HG03060 (cell line): ENCODE measurements at regions not wholly inside any gene's neighbourhood (a gene's known extent, or its start where the extent isn't known, plus 50 kb on each side); places are given as distances from the start of the nearest gene placed in this dataset.
"Not testable (repeated sequence)": the region's sequence is repeated elsewhere in the genome, so short reads cannot be mapped to it uniquely, and the experiment has no call there.

Experiments
- ATAC-seq: cut with Tn5 transposase; IDR thresholded peaks from one replicate; pipeline ENCODE4 v1.9.1; 2021; ENCODE audit warnings: low read depth, moderate number of reproducible peaks; ENCODE audit not compliant: unreplicated experiment

- ATAC-seq: no peak
Measured at GRCh38 chr10:63773106-63773505, 251.9 kb downstream of the REEP3 start.

DNA sequence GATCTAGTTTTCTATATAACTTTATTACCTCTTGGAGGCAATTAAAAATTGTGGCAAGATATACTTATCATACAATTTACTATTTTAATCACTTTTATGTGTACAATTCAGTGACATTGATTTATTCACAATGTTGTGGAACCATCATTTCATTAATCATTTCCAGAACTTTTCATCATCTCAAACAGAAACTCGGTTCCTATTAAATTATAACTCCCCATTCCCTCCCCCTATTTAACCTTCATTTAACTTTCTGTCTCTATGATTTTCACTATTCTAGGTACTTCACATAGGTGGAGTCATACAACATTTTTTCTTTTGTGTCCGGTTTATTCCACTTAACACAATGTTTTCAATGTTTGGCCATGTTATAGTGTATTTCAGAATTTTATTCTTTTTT lies 252.8 kb downstream of the REEP3 start:
- ATAC-seq: no peak

GRCh38 chr10:63780101-63780500 lies 258.9 kb downstream of the REEP3 start:
- no peak for ATAC-seq

GRCh38 chr10:63781226-63781625 lies 260.0 kb downstream of the REEP3 start:
- no peak for ATAC-seq

DNA sequence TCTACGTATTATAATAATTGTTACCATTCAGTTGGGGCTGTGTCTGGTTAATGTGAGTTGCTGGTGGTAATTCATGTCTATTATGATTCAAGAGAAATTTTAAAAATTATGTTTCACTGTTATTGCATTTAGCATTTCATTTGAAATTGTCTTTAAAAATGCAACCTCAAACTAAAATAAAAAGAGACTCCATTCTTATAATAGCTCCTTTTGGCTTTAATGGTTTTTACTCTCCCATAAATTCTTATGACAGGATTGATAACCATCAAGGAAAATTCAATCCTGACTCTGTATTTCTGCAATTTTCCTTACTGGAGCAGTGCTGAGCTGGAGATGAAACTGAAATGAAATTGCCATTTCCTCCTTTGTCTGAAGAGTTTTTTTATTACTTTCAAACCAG lies 262.7 kb downstream of the REEP3 start:
- ATAC-seq: no peak

DNA sequence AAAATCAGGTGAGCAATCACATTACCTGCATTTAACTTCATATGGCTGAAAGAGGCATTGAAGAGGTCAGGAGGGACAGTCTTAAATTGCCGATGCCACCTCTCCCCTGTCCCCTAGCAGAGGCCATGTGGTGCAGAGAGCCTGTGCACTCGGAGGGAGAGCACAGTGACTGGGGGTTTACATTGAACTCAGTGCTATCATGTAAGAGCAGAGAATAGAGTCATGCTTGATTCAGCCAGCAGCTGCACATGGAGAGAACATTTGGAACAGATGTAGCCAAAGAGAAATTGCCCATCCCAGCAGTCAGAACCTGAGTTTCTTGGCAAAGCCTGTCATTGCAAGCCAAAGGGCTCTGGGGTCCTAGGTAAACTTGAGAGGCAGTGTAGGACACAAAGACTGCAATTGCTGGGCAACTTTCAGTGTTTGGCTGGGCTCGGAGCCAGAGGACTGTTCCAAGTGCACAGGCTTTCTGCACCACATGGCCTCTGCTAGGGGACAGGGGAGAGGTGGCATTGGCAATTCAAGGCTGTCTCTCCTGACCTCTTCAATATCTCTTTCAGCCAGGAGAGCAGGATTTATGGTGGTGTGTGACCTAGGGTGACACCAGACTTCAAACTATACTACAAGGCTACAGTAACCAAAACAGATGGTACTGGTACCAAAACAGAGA lies 267.1 kb downstream of the REEP3 start:
- no peak for ATAC-seq

- ATAC-seq: no peak
Measured at GRCh38 chr10:63795094-63795860, 274.1 kb downstream of the REEP3 start.

GRCh38 chr10:63798599-63799498 lies 277.6 kb downstream of the REEP3 start:
- ATAC-seq: no peak

GRCh38 chr10:63799521-63800300 lies 278.5 kb downstream of the REEP3 start:
- ATAC-seq: no peak

DNA sequence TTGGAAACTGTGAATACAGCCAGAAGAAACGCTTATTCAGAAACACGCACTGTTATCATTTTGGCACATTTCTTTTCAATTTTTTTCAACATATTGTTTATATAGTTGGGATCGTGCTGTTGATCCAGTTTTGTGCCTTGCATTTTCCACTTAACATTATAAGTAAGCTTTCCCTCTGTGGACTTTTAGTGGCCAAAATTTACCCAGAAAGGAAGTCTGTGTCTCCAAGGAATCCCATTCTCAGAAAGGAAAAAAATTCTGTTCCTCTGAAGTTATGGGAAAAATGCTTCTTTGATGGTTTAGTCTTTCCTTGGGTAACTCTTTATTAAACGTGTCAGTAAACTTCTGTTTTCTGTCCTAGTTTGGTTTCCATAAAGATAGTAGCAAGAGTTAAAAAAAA lies 280.0 kb downstream of the REEP3 start:
- no peak for ATAC-seq

- no peak for ATAC-seq
Measured at GRCh38 chr10:63806330-63806729, 285.1 kb downstream of the REEP3 start.

DNA sequence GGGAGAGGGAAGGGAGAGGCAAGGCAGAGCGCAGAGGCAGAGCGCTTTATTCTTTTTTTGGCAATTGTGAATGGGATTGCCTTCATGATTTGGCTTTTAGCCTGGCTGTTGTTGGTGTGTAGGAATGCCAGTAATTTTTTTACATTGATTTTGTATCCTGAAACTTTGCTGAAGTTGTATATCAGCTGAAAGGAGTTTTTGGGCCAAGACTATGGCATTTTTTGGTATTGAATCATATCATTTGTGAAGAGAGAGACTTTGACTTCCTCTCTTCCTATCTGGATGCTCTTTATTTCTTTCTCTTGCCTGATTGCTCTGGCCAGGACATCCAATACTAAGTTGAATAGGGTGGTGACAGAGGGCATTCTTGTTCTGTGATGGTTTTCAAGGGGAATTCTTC lies 291.3 kb downstream of the REEP3 start:
- no peak for ATAC-seq

DNA sequence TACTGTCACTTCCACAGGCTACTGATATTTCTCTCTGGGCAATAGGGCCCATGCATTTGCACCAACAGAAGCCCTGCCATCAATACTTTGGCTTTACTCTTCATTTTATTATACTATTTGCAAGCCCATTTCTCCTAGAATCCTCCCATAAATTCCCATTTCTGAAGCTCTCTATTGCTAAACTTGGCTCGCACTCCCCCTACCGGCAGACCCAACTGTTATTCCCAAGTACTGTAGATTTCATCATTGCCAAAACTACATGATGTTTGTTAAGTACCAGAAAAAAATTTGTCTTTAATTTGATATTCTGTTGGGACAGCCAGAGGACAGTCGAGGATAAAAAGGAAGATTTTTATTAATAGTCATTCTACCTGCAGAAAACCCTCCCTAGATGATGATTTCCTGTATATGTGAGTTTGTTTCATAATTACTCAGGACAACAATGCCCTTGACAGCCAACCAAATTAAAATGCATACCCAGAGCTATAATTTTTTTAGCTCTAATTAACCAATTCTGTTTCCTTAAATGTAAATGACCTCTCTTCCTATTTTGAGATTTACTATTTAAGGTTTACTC lies 298.6 kb downstream of the REEP3 start:
- ATAC-seq: no peak

DNA sequence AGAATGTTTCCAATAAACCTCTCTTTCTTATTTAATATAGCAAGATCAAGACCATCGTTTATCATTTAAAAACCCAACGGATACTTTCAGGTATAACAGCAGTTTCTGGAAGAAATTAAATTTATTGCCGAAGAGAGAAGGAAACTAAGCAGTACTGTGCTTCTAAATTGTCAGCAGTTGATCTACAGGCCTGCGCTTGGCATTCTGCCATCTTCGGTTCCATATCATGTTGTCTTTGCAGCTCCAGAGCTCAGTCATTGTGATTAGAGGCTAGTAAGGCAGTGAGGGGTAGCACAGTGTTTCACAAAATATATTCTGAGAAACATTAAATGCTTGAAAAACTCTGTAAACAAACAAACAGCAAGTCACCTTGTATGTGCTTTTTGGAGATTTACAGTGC lies 301.3 kb downstream of the REEP3 start:
- no peak for ATAC-seq

DNA sequence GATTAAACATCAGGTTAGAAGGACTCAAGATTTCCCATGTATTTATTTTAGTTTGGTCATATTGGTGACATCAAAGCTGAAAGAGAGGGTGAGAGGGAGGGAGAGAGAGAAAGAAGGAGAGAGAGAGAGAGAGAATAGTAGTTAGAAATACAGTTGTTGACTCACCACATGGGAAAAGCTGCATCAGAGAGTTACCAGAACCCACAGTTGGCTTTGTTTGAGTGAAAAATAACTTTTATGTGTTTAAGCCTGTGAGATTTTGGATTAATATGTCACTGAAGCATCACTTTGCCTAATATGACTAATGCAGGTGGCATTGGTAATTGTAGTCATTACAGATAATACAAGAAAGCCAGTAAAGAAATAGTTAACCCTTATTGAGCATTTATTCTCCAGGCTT lies 303.9 kb downstream of the REEP3 start:
- ATAC-seq: no peak

DNA sequence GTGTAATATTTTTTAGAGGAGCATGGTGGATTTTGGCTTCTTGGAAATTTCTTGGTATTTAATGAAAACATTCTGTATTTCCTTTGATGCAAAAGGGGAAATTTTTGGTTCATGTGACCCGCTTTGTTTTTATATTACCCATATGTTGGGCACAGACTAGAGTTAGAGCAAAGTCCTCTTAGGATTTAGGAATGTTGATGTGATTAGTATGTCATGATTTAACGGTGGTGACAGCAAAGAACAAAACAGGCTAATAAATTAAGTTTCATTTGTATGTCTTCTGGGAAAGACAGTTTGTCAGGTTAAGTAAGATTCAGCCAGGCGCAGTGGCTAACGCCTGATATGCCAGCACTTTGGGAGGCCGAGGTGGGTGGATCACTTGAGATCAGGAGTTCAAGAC lies 304.6 kb downstream of the REEP3 start:
- no peak for ATAC-seq

- ATAC-seq: not testable (repeated sequence)
Measured at GRCh38 chr10:63827018-63827417, 305.8 kb downstream of the REEP3 start.

- no peak for ATAC-seq
Measured at GRCh38 chr10:63829020-63829419, 307.8 kb downstream of the REEP3 start.

GRCh38 chr10:63829573-63830149 lies 308.5 kb downstream of the REEP3 start:
- no peak for ATAC-seq

DNA sequence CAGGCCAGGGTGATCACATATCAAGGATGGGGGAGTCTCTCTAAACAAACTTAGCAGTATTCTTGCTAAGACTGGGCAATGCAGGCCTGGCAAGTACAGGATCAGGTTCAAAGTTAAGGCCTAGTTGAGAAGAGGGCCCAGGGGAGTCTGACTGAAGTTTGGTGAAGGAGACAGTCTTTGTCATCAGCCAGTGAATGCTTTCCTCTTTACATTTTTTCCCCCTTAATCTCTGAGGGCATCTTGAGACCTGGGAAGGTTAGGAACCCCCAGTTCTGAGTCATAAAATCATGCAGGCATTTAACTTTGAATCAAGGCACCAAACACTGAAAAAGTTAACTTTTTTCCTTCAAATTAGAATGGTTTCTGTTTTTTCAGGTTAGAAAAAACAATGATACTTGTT lies 311.5 kb downstream of the REEP3 start:
- ATAC-seq: no peak
